Fibroblast of lung (primary cell): ENCODE measurements at regions not wholly inside any gene's neighbourhood (a gene's known extent, or its start where the extent isn't known, plus 50 kb on each side); places are given as distances from the start of the nearest gene placed in this dataset.

Source experiments
- CTCF ChIP-seq, 2 donors: IDR thresholded peaks in 1 of 2; conservative IDR thresholded peaks in 1 of 2; 1 replicate in 1 of 2; 2 replicates in 1 of 2; pipeline ENCODE4 v1.5.1; 2011 to 2012; ENCODE audit warnings: low read length in 2 of 2, control low read depth in 1 of 2, inconsistent platforms in 1 of 2, low read depth in 1 of 2, mild to moderate bottlenecking in 1 of 2
- EZH2 ChIP-seq: IDR thresholded peaks from 2 replicates; pipeline ENCODE4 v1.5.1; 2012; ENCODE audit warnings: low read length, control low read depth, mild to moderate bottlenecking; ENCODE audit errors: missing control alignments

GRCh38 chr4:57498251-57498650 is 388.1 kb upstream of the IGFBP7 start:
- no peak for TF ChIP-seq CTCF (conservative IDR thresholded peaks at IDR 0.05 in 1 of 2, IDR thresholded peaks at IDR 0.05 in 1 of 2; ENCODE audit: low read depth in 1 of 2, low read length in 2 of 2)
- TF ChIP-seq EZH2, result no peak
